Endothelial cell of umbilical vein (primary cell): ENCODE measurements at regions not wholly inside any gene's neighbourhood (a gene's known extent, or its start where the extent isn't known, plus 50 kb on each side); places are given as distances from the start of the nearest gene placed in this dataset.

Experiments
- BruUV-seq: library from RNA; stranded (reverse); fragments of 400-500 nt; replicated peaks from 2 replicates; lab custom pipeline; 2021; lab: Mats Ljungman, UMichigan
- CTCF ChIA-PET: fragments of 300-600, 350-600 bp; sonication (Branson Sonifier 250); formaldehyde crosslinking; loops from one replicate; lab custom pipeline; 2021; ENCODE audit warnings: antibody characterized with exemption, inconsistent platforms; lab: Charles Lee
- POLR2A ChIA-PET: fragments of 300-600, 350-600 bp; sonication (Branson Sonifier 250); formaldehyde crosslinking; loops from one replicate; lab custom pipeline; 2021; ENCODE audit warnings: antibody characterized with exemption, inconsistent platforms; lab: Charles Lee
- DNase-seq: peaks from one replicate; pipeline ENCODE4 v3.0.0-alpha.2; 2011; ENCODE audit warnings: low read depth, low spot score
- FAIRE-seq: peaks from 2 replicates; lab custom pipeline; 2011; peaks lifted over from hg19 to GRCh38; lab: Jason Lieb, UNC
- H2AFZ ChIP-seq: 2 replicates; pipeline ENCODE4 v1.6.0; 2012; ENCODE audit warnings: low read depth, low read length, control low read depth, inconsistent platforms
- H3K27ac ChIP-seq: 2 replicates; pipeline ENCODE4 v1.5.1; 2011; ENCODE audit warnings: low read depth, mild to moderate bottlenecking, control low read depth, low read length, moderate library complexity; ENCODE audit not compliant: insufficient read depth
- H3K27me3 ChIP-seq, 2 experiments: 2 replicates each; pipeline versions ENCODE4 v1.6.0 to v1.6.1; 2011; ENCODE audit warnings: low read length in 2 of 2, mixed read lengths in 1 of 2; ENCODE audit not compliant: control insufficient read depth in 2 of 2, insufficient read depth in 2 of 2
- H3K36me3 ChIP-seq, 2 experiments: 2 replicates in 1 of 2; 3 replicates in 1 of 2; pipeline ENCODE4 v1.5.1; 2011; ENCODE audit warnings: low read length in 2 of 2, mild to moderate bottlenecking in 1 of 2, moderate library complexity in 1 of 2; ENCODE audit not compliant: control insufficient read depth in 2 of 2, insufficient read depth in 2 of 2; ENCODE audit errors: extremely low read depth in 1 of 2
- H3K4me1 ChIP-seq: 3 replicates; pipeline ENCODE4 v1.5.1; 2011; ENCODE audit warnings: mild to moderate bottlenecking, low read length; ENCODE audit not compliant: control insufficient read depth, insufficient read depth; ENCODE audit errors: extremely low read depth
- H3K4me2 ChIP-seq: 2 replicates; pipeline ENCODE4 v1.6.1; 2011; ENCODE audit warnings: low read length, control low read depth, mixed read lengths; ENCODE audit not compliant: insufficient read depth
- H3K4me3 ChIP-seq, 3 experiments: fragments of 200-600 bp in 1 of 3; sonication (generic), shearing (Covaris generic) in 1 of 3; replicated peaks in 1 of 3; 2 replicates each; pipeline ENCODE4 v1.5.1; 2011 to 2016; ENCODE audit warnings: control low read depth in 3 of 3, low read length in 3 of 3, mild to moderate bottlenecking in 2 of 3, inconsistent platforms in 1 of 3, low read depth in 1 of 3, moderate library complexity in 1 of 3; ENCODE audit not compliant: insufficient read depth in 1 of 3
- H3K79me2 ChIP-seq: 2 replicates; pipeline ENCODE4 v1.6.0; 2012; ENCODE audit warnings: low read length, inconsistent platforms; ENCODE audit not compliant: control insufficient read depth, insufficient read depth
- H3K9ac ChIP-seq: replicated peaks from 2 replicates; pipeline ENCODE3; 2011; ENCODE audit warnings: low read length, control low read depth; ENCODE audit not compliant: insufficient read depth; ENCODE audit errors: extremely low read depth
- H3K9me1 ChIP-seq: replicated peaks from 3 replicates; pipeline ENCODE4 v1.6.0; 2011; ENCODE audit warnings: mild to moderate bottlenecking, low read length; ENCODE audit not compliant: control insufficient read depth, insufficient read depth; ENCODE audit errors: extremely low read depth
- H3K9me3 ChIP-seq: replicated peaks from 2 replicates; pipeline ENCODE4 v1.5.1; 2012; ENCODE audit warnings: low read length, inconsistent platforms; ENCODE audit not compliant: control insufficient read depth, insufficient read depth
- H4K20me1 ChIP-seq: replicated peaks from 2 replicates; pipeline ENCODE3; 2011; ENCODE audit warnings: mild to moderate bottlenecking, low read length; ENCODE audit not compliant: control insufficient read depth, insufficient read depth; ENCODE audit errors: extremely low read depth
- CTCF ChIP-seq, 2 donors: IDR thresholded peaks; 1 replicate in 1 of 2; 2 replicates in 1 of 2; pipeline ENCODE4 v1.5.1; 2011; ENCODE audit warnings: low read length in 2 of 2, mild to moderate bottlenecking in 2 of 2, moderate library complexity in 2 of 2, control low read depth in 1 of 2, inconsistent platforms in 1 of 2, low read depth in 1 of 2; ENCODE audit not compliant: insufficient read depth in 1 of 2; ENCODE audit errors: extremely low read depth in 1 of 2
- EZH2 ChIP-seq: IDR thresholded peaks from 2 replicates; pipeline ENCODE4 v1.6.1; 2012; ENCODE audit warnings: borderline replicate concordance, low read depth, mild to moderate bottlenecking, moderate library complexity, low read length, inconsistent platforms; ENCODE audit not compliant: severe bottlenecking
- FOS ChIP-seq: IDR thresholded peaks from 2 replicates; pipeline ENCODE4 v1.6.1; 2011; ENCODE audit warnings: mild to moderate bottlenecking, low read length, moderate library complexity, borderline replicate concordance; ENCODE audit not compliant: insufficient read depth
- GATA2 ChIP-seq: IDR thresholded peaks from 2 replicates; pipeline ENCODE4 v1.7.0; 2011; ENCODE audit warnings: low read depth, mild to moderate bottlenecking, moderate library complexity, mixed read lengths, low read length; ENCODE audit not compliant: insufficient read length, insufficient read depth
- JUN ChIP-seq: IDR thresholded peaks from 2 replicates; pipeline ENCODE4 v1.6.1; 2011; ENCODE audit warnings: borderline replicate concordance, low read depth; ENCODE audit not compliant: insufficient read length, insufficient read depth
- MAX ChIP-seq: IDR thresholded peaks from 2 replicates; pipeline ENCODE4 v1.6.1; 2011; ENCODE audit not compliant: insufficient read depth, insufficient read length
- MYC ChIP-seq: IDR thresholded peaks from one replicate; pipeline ENCODE4 v1.6.1; 2011; ENCODE audit warnings: mild to moderate bottlenecking, low read depth, low read length
- POLR2A ChIP-seq: IDR thresholded peaks from 2 replicates; pipeline ENCODE4 v1.6.1; 2012; ENCODE audit warnings: low read depth, mild to moderate bottlenecking, control low read depth, low read length
- POLR2AphosphoS5 ChIP-seq: IDR thresholded peaks from 2 replicates; pipeline ENCODE4 v1.6.1; 2012; ENCODE audit warnings: low read depth, mild to moderate bottlenecking, control low read depth, low read length, moderate library complexity; ENCODE audit not compliant: insufficient read depth
- dilution Hi-C: fragments of 300-500 bp; cut with MboI; formaldehyde crosslinking; loops from one replicate; pipeline ENCODE4 v1.15.0; 2019; ENCODE audit warnings: low sequenced_read_pairs; ENCODE audit not compliant: extremely low pct_ligation_motif_present
- intact Hi-C: fragments of 100-400 bp; cut with micrococcal nuclease; formaldehyde crosslinking; loops from one replicate; pipeline ENCODE4 v1.10.0; 2022

- Histone ChIP-seq H3K79me2 (no peaks in the 10 kb centered on the region), H2AFZ (no peak overlapping the region), H3K4me3 (no peak overlapping the region), H3K4me1 (no peaks in the 10 kb centered on the region), H4K20me1 (no peaks in the 10 kb centered on the region), H3K9me3 (no peaks in the 10 kb centered on the region), H3K4me2 (no peak overlapping the region), H3K27ac (no peak overlapping the region), H3K36me3 (no peaks in the 10 kb centered on the region), H3K9me1 (no peaks in the 10 kb centered on the region), H3K9ac (no peak overlapping the region), H3K27me3 (no peaks in the 10 kb centered on the region)
- FAIRE-seq (no peak), DNase-seq (no peak)
- CTCF ChIA-PET: no interaction called here
- intact Hi-C loops (no loop called here), dilution Hi-C loops (no loop called here)
- no TSS peak for BruUV-seq
- POLR2A ChIA-PET: no interaction called here
- TF ChIP-seq MAX: no peak
- no peak for TF ChIP-seq POLR2AphosphoS5
- TF ChIP-seq FOS: no peak
- no peak for TF ChIP-seq POLR2A
- no peak for TF ChIP-seq EZH2
- no peak for TF ChIP-seq MYC
- TF ChIP-seq JUN: no peak
- TF ChIP-seq CTCF (IDR thresholded peaks at IDR 0.05; ENCODE audit: extremely low read depth in 1 of 2, insufficient read depth in 1 of 2, low read depth in 1 of 2, low read length in 2 of 2): no peak
- TF ChIP-seq GATA2: no peak
Observed at GRCh38 chr3:73314151-73314951, 252.9 kb downstream of the EBLN2 start.
